NCI-H2107 treated with DMSO at 0.1 percent for 48 hours (cell line): ENCODE measurements at regions not wholly inside any gene's neighbourhood (a gene's known extent, or its start where the extent isn't known, plus 50 kb on each side); places are given as distances from the start of the nearest gene placed in this dataset.

Source experiments
- DNase-seq: peaks from one replicate; lab custom pipeline; 2025; ENCODE audit not compliant: unreplicated experiment; lab: John Stamatoyannopoulos, UW

- DNase-seq: no peak
Measured at GRCh38 chr4:37740546-37740945, 54.4 kb upstream of the RELL1 start.

GRCh38 chr4:37737466-37737865 lies 51.3 kb upstream of the RELL1 start:
- DNase-seq: no peak
